ENCODE measurements at regions not wholly inside any gene's neighbourhood (a gene's known extent, or its start where the extent isn't known, plus 50 kb on each side); places are given as distances from the start of the nearest gene placed in this dataset.

- TF ChIP-seq POLR2AphosphoS5 (IDR thresholded peaks at IDR 0.05) (no peak), POLR2A (IDR thresholded peaks at IDR 0.05) (no peak)
Measured at GRCh38 chr1:73475316-73475870, 722.6 kb downstream of the LRRIQ3 start.

All from sigmoid colon (tissue), 4 donors.